HUES6 (cell line): ENCODE measurements at regions not wholly inside any gene's neighbourhood (a gene's known extent, or its start where the extent isn't known, plus 50 kb on each side); places are given as distances from the start of the nearest gene placed in this dataset.
"Not testable (repeated sequence)": the region's sequence is repeated elsewhere in the genome, so short reads cannot be mapped to it uniquely, and the experiment has no call there.

ENCODE experiments used
- H3K27ac ChIP-seq: 2 replicates; pipeline ENCODE4 v1.7.0; 2013; ENCODE audit warnings: low read depth, mild to moderate bottlenecking, low read length, inconsistent platforms
- H3K27me3 ChIP-seq: 2 replicates; pipeline ENCODE4 v1.6.1; 2013; ENCODE audit warnings: low read length; ENCODE audit not compliant: control insufficient read depth, insufficient read depth
- H3K36me3 ChIP-seq: 2 replicates; pipeline ENCODE4 v1.6.1; 2013; ENCODE audit warnings: low read length; ENCODE audit not compliant: control insufficient read depth, insufficient read depth
- H3K4me1 ChIP-seq: 2 replicates; pipeline ENCODE4 v1.6.1; 2013; ENCODE audit warnings: low read length; ENCODE audit not compliant: control insufficient read depth, insufficient read depth
- H3K4me3 ChIP-seq: 2 replicates; pipeline ENCODE4 v1.5.1; 2013; ENCODE audit warnings: low read depth, low read length
- H3K9ac ChIP-seq: one replicate; pipeline ENCODE4 v1.6.1; 2013; ENCODE audit warnings: mild to moderate bottlenecking, low read length
- H3K9me3 ChIP-seq: 2 replicates; pipeline ENCODE4 v1.6.1; 2013; ENCODE audit warnings: low read depth, low read length; ENCODE audit not compliant: control insufficient read depth, insufficient read depth

- not testable (repeated sequence) for H3K9me3 ChIP-seq, H3K4me1 ChIP-seq, H3K27ac ChIP-seq, H3K9ac ChIP-seq, H3K27me3 ChIP-seq, H3K36me3 ChIP-seq
- H3K4me3 ChIP-seq: 0 out of 2 replicates have a peak overlapping the region, but pooled peaks have one; percentile 5
Measured at GRCh38 chr11:67791598-67792170, 117.3 kb upstream of the ALDH3B2 start.

- not testable (repeated sequence) for H3K9me3 ChIP-seq, H3K27ac ChIP-seq, H3K4me1 ChIP-seq, H3K36me3 ChIP-seq, H3K27me3 ChIP-seq, H3K9ac ChIP-seq, H3K4me3 ChIP-seq
Measured at GRCh38 chr11:67788341-67788695, 113.9 kb upstream of the ALDH3B2 start.

GRCh38 chr11:67787681-67788340 lies 113.4 kb upstream of the ALDH3B2 start:
- H3K4me1 ChIP-seq, H3K27ac ChIP-seq, H3K9me3 ChIP-seq, H3K4me3 ChIP-seq, H3K36me3 ChIP-seq, H3K9ac ChIP-seq, H3K27me3 ChIP-seq: not testable (repeated sequence)

- not testable (repeated sequence) for H3K36me3 ChIP-seq, H3K27me3 ChIP-seq, H3K27ac ChIP-seq, H3K4me3 ChIP-seq, H3K9me3 ChIP-seq, H3K4me1 ChIP-seq, H3K9ac ChIP-seq
Measured at GRCh38 chr11:67781967-67782366, 107.5 kb upstream of the ALDH3B2 start.

GRCh38 chr11:67781506-67781905 lies 107.1 kb upstream of the ALDH3B2 start:
- not testable (repeated sequence) for H3K9ac ChIP-seq, H3K27ac ChIP-seq, H3K9me3 ChIP-seq, H3K27me3 ChIP-seq, H3K36me3 ChIP-seq, H3K4me3 ChIP-seq, H3K4me1 ChIP-seq

GRCh38 chr11:67780056-67780455 lies 105.6 kb upstream of the ALDH3B2 start:
- H3K27me3 ChIP-seq: no peaks in the 10 kb centered on the region
- H3K9me3 ChIP-seq: peaks cover 5% of the 10 kb centered on the region; the same call in 1 of the 2 replicates
- peaks cover 4% of the 10 kb centered on the region; the same call in 1 of the 2 replicates for H3K4me1 ChIP-seq
- H3K4me3 ChIP-seq: no peak overlapping the region
- no peak overlapping the region for H3K27ac ChIP-seq
- H3K36me3 ChIP-seq: no peaks in the 10 kb centered on the region
- no peak overlapping the region for H3K9ac ChIP-seq

GRCh38 chr11:67779189-67779875 lies 104.9 kb upstream of the ALDH3B2 start:
- not testable (repeated sequence) for H3K36me3 ChIP-seq, H3K4me1 ChIP-seq, H3K27ac ChIP-seq, H3K27me3 ChIP-seq, H3K9me3 ChIP-seq, H3K9ac ChIP-seq, H3K4me3 ChIP-seq

- H3K27me3 ChIP-seq: no peaks in the 10 kb centered on the region
- no peak overlapping the region for H3K27ac ChIP-seq
- no peak overlapping the region for H3K4me3 ChIP-seq
- H3K9me3 ChIP-seq: peaks cover 5% of the 10 kb centered on the region; the same call in 1 of the 2 replicates
- no peaks in the 10 kb centered on the region for H3K36me3 ChIP-seq
- no peak overlapping the region for H3K9ac ChIP-seq
- peaks cover 4% of the 10 kb centered on the region; the same call in 1 of the 2 replicates for H3K4me1 ChIP-seq
Measured at GRCh38 chr11:67776852-67777520, 102.6 kb upstream of the ALDH3B2 start.

GRCh38 chr11:67774175-67774574 lies 99.8 kb upstream of the ALDH3B2 start:
- not testable (repeated sequence) for H3K27ac ChIP-seq, H3K27me3 ChIP-seq, H3K9me3 ChIP-seq, H3K4me1 ChIP-seq, H3K4me3 ChIP-seq, H3K9ac ChIP-seq, H3K36me3 ChIP-seq

- not testable (repeated sequence) for H3K4me1 ChIP-seq, H3K27ac ChIP-seq, H3K4me3 ChIP-seq, H3K27me3 ChIP-seq, H3K36me3 ChIP-seq, H3K9me3 ChIP-seq, H3K9ac ChIP-seq
Measured at GRCh38 chr11:67768001-67768730, 93.7 kb upstream of the ALDH3B2 start.

- not testable (repeated sequence) for H3K27ac ChIP-seq, H3K4me3 ChIP-seq, H3K9me3 ChIP-seq, H3K36me3 ChIP-seq, H3K27me3 ChIP-seq
- Histone ChIP-seq H3K9ac (peak overlapping the region; percentile 33), H3K4me1 (peaks cover 28% of the 10 kb centered on the region)
Measured at GRCh38 chr11:67761211-67761610, 86.8 kb upstream of the ALDH3B2 start.
